PC-9 (cell line): ENCODE measurements at regions not wholly inside any gene's neighbourhood (a gene's known extent, or its start where the extent isn't known, plus 50 kb on each side); places are given as distances from the start of the nearest gene placed in this dataset.

Source experiments
- EZH2 ChIP-seq: fragments of 200-600 bp; sonication (generic); IDR thresholded peaks from 2 replicates; pipeline ENCODE4 v1.8.0; 2017; ENCODE audit warnings: antibody characterized with exemption, low read depth
- TF ChIP-seq, protein P1 (sequence below): fragments of 200-600 bp; sonication (generic); conservative IDR thresholded peaks from 2 replicates; pipeline ENCODE4 v1.6.1; 2017; ENCODE audit warnings: mixed run types, antibody characterized with exemption, mild to moderate bottlenecking, moderate library complexity

DNA sequence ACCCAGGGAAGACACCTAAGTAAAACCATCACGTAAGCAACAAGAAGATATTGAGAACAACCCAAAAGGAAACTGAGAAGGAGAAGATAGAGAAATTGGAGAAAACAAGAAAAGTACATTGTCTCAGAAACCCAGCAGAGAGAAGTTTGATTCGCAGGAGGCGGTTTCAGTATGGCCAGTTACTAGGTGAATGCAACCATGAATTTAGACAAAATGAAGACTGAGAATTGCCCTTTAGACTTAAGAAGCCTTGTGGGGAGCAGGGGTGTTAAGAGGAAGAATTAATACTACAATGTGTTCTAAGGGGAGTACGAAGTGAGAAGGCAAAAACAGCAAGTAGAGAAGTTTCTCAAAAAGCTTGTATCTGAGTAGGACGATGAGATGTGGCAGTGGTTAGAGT lies 229.3 kb upstream of the NEIL3 start:
- TF ChIP-seq, protein P1, sequence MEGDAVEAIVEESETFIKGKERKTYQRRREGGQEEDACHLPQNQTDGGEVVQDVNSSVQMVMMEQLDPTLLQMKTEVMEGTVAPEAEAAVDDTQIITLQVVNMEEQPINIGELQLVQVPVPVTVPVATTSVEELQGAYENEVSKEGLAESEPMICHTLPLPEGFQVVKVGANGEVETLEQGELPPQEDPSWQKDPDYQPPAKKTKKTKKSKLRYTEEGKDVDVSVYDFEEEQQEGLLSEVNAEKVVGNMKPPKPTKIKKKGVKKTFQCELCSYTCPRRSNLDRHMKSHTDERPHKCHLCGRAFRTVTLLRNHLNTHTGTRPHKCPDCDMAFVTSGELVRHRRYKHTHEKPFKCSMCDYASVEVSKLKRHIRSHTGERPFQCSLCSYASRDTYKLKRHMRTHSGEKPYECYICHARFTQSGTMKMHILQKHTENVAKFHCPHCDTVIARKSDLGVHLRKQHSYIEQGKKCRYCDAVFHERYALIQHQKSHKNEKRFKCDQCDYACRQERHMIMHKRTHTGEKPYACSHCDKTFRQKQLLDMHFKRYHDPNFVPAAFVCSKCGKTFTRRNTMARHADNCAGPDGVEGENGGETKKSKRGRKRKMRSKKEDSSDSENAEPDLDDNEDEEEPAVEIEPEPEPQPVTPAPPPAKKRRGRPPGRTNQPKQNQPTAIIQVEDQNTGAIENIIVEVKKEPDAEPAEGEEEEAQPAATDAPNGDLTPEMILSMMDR: no peak
- TF ChIP-seq EZH2: no peak
